ENCODE measurements at regions not wholly inside any gene's neighbourhood (a gene's known extent, or its start where the extent isn't known, plus 50 kb on each side); places are given as distances from the start of the nearest gene placed in this dataset.
"Not testable (repeated sequence)": the region's sequence is repeated elsewhere in the genome, so short reads cannot be mapped to it uniquely, and the experiment has no call there.

DNA sequence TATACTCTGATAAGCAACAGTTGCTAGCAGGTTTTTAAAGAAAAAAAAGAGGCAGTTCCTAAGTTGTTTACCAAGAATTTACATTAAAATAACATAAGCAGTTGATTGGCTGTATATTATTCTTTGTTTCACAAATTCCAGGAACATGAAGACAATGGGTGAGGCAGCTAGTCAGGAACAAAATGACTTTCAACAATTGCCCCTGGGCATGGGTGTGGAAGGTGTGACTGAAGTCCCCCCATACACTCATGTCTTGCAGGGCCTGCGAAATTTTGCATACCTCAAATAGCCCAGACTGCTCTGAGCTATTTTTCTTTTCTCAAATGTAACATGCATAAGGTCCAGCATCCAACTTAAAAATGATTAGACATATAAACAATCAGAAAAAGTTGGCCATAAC is 267.2 kb upstream of the DIO3 start:
- intact Hi-C loops (cut with DNase I; ENCODE audit: low total_unique reads): no loop called here
- H3K4me1 ChIP-seq: no peaks in the 10 kb centered on the region
- peaks cover 0 to 32% (median 0%) of the 10 kb centered on the region in 3 donors for H3K27me3 ChIP-seq
- WGBS, 5 donors: 67 to 94% (median 74%) methylated on average over 1 of the region's 1 CpG
- H3K4me3 ChIP-seq: no peak overlapping the region
- H3K9me3 ChIP-seq: peaks cover 0 to 26% (median 21%) of the 10 kb centered on the region in 4 donors
- DNase-seq: no peak
- TF ChIP-seq EP300 (IDR thresholded peaks at IDR 0.05) (no peak), POLR2AphosphoS5 (IDR thresholded peaks at IDR 0.05) (no peak), POLR2A (IDR thresholded peaks at IDR 0.05) (no peak)
- TF ChIP-seq, protein P1, sequence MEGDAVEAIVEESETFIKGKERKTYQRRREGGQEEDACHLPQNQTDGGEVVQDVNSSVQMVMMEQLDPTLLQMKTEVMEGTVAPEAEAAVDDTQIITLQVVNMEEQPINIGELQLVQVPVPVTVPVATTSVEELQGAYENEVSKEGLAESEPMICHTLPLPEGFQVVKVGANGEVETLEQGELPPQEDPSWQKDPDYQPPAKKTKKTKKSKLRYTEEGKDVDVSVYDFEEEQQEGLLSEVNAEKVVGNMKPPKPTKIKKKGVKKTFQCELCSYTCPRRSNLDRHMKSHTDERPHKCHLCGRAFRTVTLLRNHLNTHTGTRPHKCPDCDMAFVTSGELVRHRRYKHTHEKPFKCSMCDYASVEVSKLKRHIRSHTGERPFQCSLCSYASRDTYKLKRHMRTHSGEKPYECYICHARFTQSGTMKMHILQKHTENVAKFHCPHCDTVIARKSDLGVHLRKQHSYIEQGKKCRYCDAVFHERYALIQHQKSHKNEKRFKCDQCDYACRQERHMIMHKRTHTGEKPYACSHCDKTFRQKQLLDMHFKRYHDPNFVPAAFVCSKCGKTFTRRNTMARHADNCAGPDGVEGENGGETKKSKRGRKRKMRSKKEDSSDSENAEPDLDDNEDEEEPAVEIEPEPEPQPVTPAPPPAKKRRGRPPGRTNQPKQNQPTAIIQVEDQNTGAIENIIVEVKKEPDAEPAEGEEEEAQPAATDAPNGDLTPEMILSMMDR (IDR thresholded peaks at IDR 0.05): no peak
- H3K27ac ChIP-seq: no peak overlapping the region
- H3K36me3 ChIP-seq: no peaks in the 10 kb centered on the region

DNA sequence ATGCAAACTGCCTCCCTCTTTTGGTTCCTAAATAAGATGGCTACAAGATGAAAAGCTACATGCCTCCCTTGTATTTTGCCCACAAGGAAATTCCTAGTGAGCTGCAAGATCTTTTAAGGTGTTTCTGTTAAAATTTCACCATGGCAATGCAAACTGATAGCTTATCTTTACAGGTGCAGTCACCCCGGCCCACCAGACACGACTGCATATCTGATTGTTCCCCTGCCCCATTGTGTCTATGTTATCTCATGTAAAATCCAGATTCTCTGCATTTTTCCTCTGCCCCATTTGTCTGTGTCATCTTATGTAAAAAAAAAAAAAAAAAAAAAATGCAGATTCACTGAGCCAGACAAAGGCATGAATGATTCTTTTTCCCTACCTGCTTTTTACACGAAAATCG is 261.5 kb upstream of the DIO3 start:
- WGBS, 5 donors: 29 to 48% (median 37%) methylated on average over 4 of the region's 4 CpGs
- H3K27ac ChIP-seq; H3K36me3 ChIP-seq; H3K4me1 ChIP-seq; intact Hi-C loops (cut with DNase I; ENCODE audit: low total_unique reads); DNase-seq; H3K4me3 ChIP-seq: not testable (repeated sequence)
- Histone ChIP-seq H3K27me3 (peaks cover 0 to 11% (median 0%) of the 10 kb centered on the region in 3 donors), H3K9me3 (peaks cover 0 to 26% (median 21%) of the 10 kb centered on the region in 4 donors)

DNA sequence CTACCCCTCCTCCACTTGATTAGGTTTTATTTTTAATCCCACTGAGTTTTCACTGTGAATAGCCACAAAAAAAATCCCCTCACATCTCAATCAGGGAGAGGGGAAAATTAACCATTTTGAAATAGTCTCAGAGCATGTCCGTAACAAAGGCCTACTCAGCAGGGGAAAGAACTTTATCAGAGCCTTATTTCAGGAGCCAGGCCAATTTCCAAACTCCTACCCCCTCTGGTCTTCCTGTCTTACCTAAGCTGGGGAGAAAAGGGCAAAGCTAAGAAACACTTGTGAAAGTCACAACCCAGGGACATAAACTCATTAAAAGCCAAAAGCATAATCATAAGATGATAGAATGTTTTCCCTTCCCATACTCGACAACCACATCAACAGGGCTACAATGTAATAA is 260.3 kb upstream of the DIO3 start:
- intact Hi-C loops (cut with DNase I; ENCODE audit: low total_unique reads): no loop called here
- Histone ChIP-seq H3K27ac (no peak overlapping the region), H3K4me1 (no peaks in the 10 kb centered on the region), H3K36me3 (no peaks in the 10 kb centered on the region), H3K27me3 (peaks cover 0 to 5% (median 0%) of the 10 kb centered on the region in 3 donors), H3K4me3 (no peak overlapping the region), H3K9me3 (peaks cover 0 to 26% (median 19%) of the 10 kb centered on the region in 4 donors)
- TF ChIP-seq, protein P1 (IDR thresholded peaks at IDR 0.05): no peak
- TF ChIP-seq EP300 (IDR thresholded peaks at IDR 0.05) (no peak), POLR2AphosphoS5 (IDR thresholded peaks at IDR 0.05) (no peak), POLR2A (IDR thresholded peaks at IDR 0.05) (no peak)
- 58 to 74% (median 69%) methylated on average over 2 of the region's 2 CpGs for WGBS, 5 donors
- DNase-seq: no peak

GRCh38 chr14:101307162-101307561 is 254.1 kb upstream of the DIO3 start:
- H3K4me3 ChIP-seq; H3K27ac ChIP-seq; intact Hi-C loops (cut with DNase I; ENCODE audit: low total_unique reads); H3K36me3 ChIP-seq; H3K27me3 ChIP-seq; DNase-seq; H3K4me1 ChIP-seq: not testable (repeated sequence)
- H3K9me3 ChIP-seq: peaks cover 0 to 19% (median 6%) of the 10 kb centered on the region in 4 donors
- WGBS, 5 donors: 82 to 98% (median 97%) methylated on average over 2 of the region's 2 CpGs

DNA sequence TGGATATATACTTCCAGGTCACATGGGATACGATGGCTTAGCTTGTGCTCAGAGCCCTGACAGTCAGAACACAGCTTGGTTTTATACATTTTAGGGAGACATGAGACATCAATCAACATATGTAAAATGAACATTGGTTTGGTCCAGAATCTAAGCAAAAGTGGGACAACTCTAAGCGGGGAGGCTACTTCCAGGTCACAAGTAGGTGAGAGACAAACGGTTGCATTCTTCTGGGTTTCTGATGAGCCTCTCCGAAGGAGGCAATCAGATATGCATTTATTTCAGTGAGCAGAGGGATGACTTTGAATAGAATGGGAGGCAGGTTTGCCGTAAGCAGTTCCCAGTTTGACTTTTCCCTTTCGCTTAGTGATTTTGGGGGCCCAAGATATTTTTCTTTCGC is 250.1 kb upstream of the DIO3 start:
- DNase-seq; intact Hi-C loops (cut with DNase I; ENCODE audit: low total_unique reads): not testable (repeated sequence)
- 73 to 83% (median 76%) methylated on average over 7 of the region's 7 CpGs for WGBS, 5 donors

GRCh38 chr14:101313268-101313667 is 248.0 kb upstream of the DIO3 start:
- DNase-seq: no peak
- H3K36me3 ChIP-seq: no peaks in the 10 kb centered on the region
- TF ChIP-seq POLR2A (IDR thresholded peaks at IDR 0.05): no peak
- TF ChIP-seq, protein P1 (IDR thresholded peaks at IDR 0.05): no peak
- TF ChIP-seq POLR2AphosphoS5 (IDR thresholded peaks at IDR 0.05): no peak
- no peak for TF ChIP-seq EP300 (IDR thresholded peaks at IDR 0.05)
- peaks cover 8 to 39% (median 13%) of the 10 kb centered on the region in 4 donors for H3K9me3 ChIP-seq
- no peaks in the 10 kb centered on the region for H3K4me1 ChIP-seq
- H3K4me3 ChIP-seq: no peak overlapping the region
- H3K27me3 ChIP-seq: peaks cover 0 to 6% (median 0%) of the 10 kb centered on the region in 3 donors
- H3K27ac ChIP-seq: no peak overlapping the region
- intact Hi-C loops (cut with DNase I; ENCODE audit: low total_unique reads): no loop called here
- 54 to 75% (median 70%) methylated on average over 5 to 6 of the region's 6 CpGs for WGBS, 5 donors

More for the DNA sequence above, 250.1 kb upstream of the DIO3 start:
- H3K36me3 ChIP-seq, H3K4me3 ChIP-seq, H3K27ac ChIP-seq, H3K4me1 ChIP-seq, H3K27me3 ChIP-seq: not testable (repeated sequence)
- H3K9me3 ChIP-seq: peaks cover 4 to 41% (median 14%) of the 10 kb centered on the region in 4 donors
